ENCODE measurements at regions not wholly inside any gene's neighbourhood (a gene's known extent, or its start where the extent isn't known, plus 50 kb on each side); places are given as distances from the start of the nearest gene placed in this dataset.
"Not testable (repeated sequence)": the region's sequence is repeated elsewhere in the genome, so short reads cannot be mapped to it uniquely, and the experiment has no call there.

GRCh38 chr7:81273601-81274397 lies 354.9 kb upstream of the SEMA3C start:
- DNase-seq = no peak

DNA sequence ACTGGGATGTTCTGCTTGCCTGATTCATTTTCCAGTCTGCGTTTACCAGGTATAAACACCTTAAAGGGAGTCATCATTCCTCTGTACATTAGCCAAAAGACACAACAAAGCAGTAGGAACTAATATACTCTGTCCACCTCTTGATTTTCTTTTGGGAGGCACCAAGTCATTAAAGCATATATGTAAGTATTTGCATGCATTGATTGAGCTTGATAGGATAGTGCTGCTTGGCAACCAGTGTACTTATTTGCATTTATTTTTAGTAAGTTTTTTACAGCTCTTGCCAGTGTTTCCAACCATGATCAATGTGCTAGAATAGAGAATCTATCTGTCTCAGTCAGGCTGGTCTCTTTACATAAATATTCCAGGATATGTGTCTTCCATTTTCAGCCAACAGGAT lies 353.3 kb upstream of the SEMA3C start:
- DNase-seq = no peak

DNA sequence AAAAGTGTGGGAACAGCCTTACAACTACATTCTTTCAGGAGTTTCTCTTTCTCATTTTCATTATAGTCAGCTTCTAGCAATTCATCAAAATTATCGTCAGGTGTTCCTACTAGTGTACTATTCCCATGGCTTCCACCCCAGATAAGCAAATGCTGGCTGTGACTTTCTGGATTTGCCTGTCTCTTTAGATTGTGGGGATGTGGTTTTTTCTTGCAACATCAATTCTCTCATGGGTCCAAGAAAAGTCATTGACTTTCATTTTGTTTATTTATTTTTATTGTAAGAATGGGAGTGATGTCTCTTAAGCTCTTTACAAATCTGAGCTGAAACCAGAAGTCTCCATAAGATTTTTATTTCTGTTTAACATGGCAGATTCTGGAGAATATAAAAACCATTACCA lies 349.7 kb upstream of the SEMA3C start:
- DNase-seq = peak; percentile 18

DNA sequence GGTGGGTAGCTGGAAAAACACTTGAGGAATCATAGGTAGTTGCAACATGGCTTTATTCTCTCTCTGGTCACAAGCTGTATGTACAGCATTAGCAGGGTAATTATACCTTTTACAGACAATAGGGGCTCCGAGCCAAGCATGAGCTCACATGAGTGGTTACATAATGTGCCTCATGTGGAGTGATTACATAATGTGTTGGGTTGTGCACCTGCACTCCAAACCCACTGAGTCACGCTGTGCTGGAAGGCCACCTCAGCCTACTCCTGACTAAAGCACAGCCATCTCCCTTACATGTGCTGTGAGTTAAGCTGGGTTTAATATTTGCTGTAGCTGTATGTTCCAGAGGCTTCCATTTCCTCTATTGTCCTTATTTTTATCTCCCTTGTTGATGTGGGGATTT lies 348.7 kb upstream of the SEMA3C start:
- no peak for DNase-seq

GRCh38 chr7:81264116-81264515 lies 345.3 kb upstream of the SEMA3C start:
- no peak for DNase-seq

DNA sequence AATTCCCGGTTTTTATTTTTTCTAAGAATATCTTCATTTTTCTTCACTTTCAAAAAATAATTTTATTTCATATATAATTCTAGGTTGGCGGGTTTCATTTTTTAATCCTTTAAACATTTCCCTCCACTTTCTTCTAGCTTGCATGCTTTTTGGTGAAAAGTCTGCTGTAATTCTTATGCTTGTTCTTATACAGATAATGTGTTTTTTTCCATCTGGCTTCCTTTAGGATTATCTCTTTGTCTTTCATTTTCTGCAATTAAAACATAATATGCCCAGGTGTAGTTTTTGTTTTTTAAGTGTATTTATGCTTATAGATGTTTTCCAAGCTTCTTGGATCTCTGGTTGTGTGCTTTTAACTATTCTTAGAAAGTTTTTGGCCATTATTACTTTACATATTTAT lies 341.3 kb upstream of the SEMA3C start:
- peak; percentile 5 for DNase-seq

GRCh38 chr7:81256991-81257390 lies 338.1 kb upstream of the SEMA3C start:
- DNase-seq = peak; percentile 32

DNA sequence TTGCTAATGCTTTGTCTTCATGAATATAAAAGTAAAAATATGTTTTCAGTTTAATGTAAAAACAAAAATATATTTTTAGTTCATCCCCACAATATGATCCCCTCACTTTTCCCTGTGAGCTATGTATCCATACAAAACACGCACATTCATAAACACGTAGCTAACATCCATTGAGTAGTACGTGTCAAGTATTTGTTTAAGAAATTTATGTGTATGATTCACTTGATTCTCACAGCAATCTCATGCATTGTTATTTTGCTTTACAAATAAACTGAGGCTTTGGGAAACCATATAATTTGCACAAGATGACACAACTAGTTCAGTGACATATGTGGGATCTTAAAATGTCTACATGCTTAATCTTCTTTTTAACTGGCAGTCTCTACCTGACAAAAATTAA lies 329.6 kb upstream of the SEMA3C start:
- DNase-seq = no peak

GRCh38 chr7:81247364-81247763 lies 328.5 kb upstream of the SEMA3C start:
- not testable (repeated sequence) for DNase-seq

DNA sequence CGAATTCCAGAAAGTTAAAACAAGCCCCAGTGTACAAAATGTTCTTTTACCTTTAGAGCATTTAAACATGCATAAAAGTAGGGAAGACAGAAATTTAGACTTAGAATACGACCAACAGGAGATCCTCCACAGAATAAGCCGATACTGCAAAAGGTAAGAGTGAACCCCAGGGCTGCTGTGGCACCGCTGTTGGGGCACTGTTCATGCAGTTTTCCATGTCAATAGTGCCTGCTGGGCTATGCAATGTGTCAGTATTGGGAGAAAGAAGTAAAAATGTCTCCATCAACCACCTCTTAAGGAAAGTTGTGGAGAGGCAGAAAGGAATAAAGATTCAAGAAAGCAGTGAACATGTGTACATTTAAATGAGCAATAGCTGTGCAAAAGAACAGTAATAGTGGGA lies 326.5 kb upstream of the SEMA3C start:
- DNase-seq = no peak

DNA sequence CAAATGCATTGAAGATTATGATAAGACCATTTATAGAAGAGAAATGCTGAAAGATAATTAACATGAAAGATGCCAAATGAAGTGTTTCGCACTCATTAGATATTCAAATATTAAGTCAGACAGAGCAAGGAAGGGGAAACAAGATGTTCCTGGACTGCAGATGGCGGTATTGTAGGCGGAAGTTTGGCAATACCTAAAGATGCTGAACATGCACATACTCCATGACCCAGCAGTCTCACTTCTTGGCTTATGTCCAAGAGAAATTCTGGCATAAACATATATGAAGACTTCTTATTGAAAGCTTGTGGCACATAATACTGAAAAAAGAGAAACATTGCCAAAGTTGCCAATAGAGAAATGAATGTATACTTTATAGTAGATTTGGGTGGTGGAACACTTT lies 325.4 kb upstream of the SEMA3C start:
- DNase-seq = peak; percentile 25

DNA sequence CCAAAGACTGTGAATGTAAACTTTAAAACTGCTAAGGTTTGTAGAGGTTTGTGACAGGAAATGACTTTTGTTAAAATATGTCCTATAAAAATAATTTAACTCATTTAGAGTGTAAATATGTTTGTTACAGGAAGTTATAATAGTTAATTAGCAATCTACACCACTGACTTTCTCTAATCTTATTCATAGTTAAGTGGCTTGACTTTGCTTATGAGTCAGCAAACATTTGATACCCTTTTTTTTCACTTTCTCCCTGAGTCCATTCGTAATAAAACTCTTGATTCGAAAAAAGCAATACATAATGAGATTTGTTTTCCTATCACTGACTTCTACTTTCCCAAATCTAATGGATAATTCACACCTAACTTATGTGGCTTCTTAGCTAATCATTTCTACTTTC lies 317.7 kb upstream of the SEMA3C start:
- no peak for DNase-seq

- DNase-seq = no peak
Measured at GRCh38 chr7:81235997-81236396, 317.1 kb upstream of the SEMA3C start.

DNA sequence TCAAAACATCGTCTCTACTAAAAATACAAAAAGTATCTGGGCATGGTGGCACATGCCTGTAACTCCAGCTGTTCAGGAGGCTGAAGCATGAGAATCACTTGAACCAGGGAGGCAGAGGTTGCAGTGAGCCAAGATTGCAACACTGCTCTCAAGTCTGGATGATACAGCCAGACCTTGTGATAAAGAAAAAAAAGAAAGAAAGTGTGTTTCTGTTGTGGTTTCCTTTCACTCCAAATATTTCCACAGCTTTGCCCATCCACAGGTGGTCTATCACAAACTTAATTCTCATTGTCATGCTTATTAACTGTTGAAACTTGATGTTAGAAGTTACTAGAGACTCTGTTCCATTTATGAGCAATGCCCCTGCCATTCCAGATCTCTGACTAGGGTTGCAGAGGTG lies 316.0 kb upstream of the SEMA3C start:
- DNase-seq = peak; percentile 15

DNA sequence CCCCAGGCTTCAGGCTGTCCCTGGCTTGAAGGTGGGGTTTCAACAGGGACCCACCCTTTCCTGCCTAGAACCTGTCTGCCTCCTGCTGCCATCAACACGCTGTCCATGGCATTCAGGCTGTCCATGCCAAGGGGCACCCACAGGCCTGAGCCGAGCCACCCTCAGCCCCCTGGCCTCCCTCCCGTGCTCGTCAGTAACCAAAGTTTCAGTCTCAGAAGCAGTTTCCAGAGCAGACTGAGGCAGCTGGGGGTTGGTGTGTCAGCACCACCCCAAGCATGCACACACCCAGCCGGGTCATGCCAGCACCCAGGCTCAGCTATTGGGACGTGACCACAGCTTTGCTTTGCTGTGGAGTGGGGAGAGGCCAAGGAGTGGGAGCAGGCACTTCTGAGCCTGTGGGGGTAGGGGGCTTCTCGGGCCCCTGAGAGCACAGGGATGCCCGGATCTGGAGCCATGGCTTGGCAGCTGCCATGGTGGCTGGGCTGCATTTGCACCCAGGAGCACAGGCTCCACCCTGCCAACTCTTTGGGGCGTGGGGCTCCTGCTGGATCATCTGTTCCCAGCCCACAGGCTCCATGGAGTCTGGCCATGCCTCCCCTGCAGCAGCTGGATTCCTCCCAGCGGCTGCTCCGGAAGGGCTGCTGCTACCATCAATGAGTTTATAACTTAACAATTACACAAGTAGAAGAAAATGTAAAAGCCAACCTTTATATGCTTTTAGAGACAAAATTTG lies 314.5 kb upstream of the SEMA3C start:
- no peak for DNase-seq

- no peak for DNase-seq
Measured at GRCh38 chr7:81232084-81232799, 313.4 kb upstream of the SEMA3C start.

DNA sequence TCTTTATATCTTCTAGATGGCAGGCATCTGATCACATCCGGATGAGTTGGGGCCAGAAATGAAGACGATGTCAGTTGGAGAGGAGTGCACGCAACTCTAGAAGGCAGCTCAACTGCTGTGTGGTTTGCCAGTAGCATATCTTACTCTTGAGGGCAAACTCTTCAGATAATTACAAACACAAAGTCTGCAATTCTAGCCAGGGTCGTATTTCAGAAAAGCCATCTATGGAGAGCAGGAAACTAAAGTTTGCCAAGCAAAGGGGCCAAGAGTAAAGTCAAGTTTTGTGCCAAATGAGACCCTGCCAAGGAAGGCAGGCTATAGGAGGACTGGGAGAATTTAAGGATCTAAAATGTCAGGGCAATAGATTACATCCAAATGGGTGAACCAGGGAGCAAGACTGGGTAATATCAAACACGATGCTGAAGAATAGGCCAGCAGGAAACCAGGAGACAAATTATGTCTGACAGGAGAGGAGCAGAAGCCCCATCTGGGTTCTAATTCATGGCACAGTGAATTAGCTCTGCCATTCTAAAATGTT lies 312.5 kb upstream of the SEMA3C start:
- no peak for DNase-seq

DNA sequence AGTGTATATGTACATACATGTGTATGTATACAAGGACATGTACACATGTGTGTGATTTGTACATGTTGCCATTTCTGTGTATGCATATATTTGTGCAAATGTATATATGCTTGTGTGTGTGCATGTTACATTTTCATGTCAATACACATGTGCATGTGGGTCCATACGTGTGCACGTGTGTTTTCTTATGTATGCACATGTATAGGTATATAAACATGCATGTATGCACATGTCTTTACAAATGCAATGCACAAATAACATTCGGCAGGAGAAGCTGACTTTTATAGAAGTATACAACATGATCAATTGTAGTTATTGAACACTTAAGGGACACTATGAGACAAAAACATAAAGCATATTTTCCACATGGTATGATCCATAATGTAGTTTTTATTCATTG lies 307.4 kb upstream of the SEMA3C start:
- DNase-seq = no peak

GRCh38 chr7:81222692-81223091 lies 303.8 kb upstream of the SEMA3C start:
- not testable (repeated sequence) for DNase-seq

DNA sequence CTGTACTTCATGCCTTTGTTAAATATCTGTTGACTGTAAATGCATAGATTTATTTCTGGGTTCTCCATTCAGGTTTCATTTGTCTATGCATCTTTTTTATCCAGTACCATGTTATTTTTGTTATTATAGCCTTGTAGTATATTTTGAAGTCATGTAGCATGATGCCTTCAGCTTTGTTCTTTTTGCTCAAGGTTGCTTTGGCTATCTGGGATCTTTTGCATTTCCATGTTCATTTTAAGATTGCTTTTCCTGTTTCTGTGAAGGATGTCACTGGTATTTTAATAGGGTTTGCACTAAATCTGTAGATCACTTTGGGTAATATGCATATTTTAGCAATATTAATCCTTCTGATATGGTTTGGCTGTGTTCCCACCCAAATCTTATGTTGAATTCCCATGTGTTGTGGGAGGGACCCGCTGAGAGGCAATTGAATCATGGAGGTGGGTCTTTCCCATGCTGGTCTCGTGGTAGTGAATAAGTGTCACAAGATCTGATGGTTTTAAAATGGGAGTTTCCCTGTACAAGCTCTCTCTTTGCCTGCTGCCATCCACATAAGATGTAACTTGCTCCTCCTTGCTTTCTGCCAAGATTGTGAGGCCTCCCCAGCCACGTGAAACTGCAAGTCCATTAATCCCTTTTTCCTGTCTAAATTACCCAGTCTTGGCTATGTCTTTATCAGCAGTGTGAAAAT lies 302.8 kb upstream of the SEMA3C start:
- DNase-seq = no peak

DNA sequence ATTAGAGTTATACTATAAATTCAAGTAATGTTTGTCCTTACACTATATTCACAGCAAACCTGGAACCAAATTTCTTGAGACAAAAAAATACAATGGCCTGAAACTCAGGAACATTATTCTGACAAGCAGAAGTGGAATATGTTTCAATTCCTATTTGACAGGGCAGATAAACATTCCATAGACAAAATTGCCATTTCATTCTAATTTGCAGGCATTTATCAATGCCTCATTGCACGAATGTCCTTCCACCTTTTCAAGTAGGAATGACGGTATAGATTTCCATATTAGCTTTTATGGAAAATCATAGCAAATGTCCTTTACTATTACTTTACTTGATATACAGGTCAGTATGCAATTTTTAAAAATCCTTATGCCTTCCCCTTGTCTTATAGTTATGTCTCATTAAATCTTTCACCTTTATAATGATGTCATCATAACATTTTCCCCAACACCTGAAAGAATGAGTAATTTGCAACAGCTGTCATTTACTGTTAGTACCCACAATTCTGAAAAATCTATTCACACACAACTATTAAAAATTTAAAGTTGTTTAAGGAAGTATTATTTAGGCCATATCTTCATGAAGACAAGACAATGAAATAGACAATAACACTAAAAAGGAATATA lies 299.7 kb upstream of the SEMA3C start:
- DNase-seq = no peak

DNA sequence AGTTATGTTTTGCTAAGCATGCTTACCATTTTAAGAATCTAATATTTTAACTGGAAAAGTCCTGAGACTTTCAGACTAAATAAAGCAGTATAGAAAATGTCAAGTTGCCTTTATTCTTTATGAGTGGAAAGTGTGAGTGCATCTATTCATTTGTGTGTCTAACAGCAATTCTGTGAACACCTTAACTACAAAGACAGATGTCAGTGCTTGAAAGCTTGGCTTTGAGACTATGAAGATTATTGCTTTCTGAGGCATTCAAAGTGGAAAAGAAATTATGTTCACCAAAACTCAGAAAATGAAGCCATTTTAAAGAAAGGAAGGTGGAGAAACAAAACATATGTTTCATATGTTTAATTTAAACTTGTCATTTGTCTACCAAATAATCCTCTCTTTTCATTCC lies 294.5 kb upstream of the SEMA3C start:
- DNase-seq = no peak

DNA sequence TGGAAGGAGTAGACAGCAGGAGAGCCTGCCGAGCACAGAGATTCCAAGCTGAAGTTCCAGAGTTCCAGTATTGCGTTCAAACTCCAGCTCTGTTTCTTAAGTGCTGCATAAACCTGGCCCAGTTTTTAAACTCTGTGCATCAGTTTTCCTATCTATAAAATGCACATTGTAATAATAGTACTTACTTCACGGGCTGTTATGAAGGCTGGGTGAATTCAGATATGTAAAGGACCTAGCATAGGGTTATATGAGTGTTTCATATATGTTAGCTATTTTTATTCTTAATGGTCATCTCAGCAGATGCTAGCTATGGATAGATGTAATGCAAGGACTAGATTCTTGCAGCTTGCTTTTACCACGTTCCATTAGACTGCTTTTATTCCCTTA lies 293.1 kb upstream of the SEMA3C start:
- DNase-seq = no peak

Data from HCEC 1CT (cell line).